ENCODE measurements at regions not wholly inside any gene's neighbourhood (a gene's known extent, or its start where the extent isn't known, plus 50 kb on each side); places are given as distances from the start of the nearest gene placed in this dataset.
"Not testable (repeated sequence)": the region's sequence is repeated elsewhere in the genome, so short reads cannot be mapped to it uniquely, and the experiment has no call there.

DNA sequence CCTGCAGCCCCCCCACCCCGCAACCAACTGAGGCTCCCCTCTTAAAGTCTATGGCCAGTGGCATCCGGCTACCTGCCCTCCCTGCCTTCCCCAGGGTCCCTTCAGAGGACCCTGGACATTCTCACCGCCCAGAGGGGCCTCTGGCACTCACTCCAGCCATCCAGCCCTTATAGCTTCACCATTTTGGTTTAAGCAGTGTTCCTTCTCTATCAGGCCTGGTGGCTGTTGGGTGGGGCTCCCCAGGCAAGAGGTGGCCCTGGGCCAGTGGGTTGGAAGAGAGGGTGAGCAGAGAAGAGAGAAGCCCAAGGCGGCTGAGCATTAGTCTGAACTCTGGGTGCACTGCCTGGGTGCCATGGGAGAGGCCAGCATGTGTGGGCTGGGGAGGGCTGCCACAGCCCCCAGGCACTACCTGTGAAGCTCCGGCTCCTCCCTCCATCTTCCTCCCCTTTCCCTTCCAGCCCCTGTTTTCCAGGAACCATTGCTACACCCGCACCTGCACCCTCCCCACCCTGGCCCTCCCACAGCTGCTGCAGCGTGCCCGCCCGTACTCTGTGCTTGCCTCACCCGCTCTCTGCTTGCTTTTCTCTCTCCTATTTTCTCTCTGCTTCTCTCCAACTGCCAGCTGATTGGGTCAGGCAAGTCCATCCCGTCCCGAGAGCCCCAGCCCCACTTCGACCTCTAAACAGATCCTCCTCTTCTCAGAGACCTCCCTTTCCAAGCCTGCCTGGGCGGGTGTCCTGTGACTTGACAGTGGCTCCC, 168.2 kb downstream of the TBC1D2B start:
- DNase-seq (ENCODE audit: low read depth): no peak

DNA sequence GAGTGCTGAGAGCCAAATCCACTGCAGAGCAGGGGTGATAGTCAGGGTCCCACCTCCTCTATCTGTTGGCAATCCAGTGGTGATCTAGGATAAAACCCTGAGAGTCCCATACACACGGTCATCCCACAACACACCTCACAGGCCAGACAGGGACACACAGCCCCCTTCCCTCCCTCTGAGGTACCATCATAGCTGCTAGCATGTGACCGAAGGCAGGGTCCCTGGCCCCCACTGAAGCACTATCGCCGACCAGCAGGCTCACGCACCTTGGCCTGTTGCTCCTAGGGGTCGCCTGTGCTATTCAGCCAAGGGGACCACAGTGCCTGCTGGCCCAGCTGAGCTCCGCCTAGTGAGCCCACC, 168.8 kb downstream of the TBC1D2B start:
- DNase-seq (ENCODE audit: low read depth): not testable (repeated sequence)

DNA sequence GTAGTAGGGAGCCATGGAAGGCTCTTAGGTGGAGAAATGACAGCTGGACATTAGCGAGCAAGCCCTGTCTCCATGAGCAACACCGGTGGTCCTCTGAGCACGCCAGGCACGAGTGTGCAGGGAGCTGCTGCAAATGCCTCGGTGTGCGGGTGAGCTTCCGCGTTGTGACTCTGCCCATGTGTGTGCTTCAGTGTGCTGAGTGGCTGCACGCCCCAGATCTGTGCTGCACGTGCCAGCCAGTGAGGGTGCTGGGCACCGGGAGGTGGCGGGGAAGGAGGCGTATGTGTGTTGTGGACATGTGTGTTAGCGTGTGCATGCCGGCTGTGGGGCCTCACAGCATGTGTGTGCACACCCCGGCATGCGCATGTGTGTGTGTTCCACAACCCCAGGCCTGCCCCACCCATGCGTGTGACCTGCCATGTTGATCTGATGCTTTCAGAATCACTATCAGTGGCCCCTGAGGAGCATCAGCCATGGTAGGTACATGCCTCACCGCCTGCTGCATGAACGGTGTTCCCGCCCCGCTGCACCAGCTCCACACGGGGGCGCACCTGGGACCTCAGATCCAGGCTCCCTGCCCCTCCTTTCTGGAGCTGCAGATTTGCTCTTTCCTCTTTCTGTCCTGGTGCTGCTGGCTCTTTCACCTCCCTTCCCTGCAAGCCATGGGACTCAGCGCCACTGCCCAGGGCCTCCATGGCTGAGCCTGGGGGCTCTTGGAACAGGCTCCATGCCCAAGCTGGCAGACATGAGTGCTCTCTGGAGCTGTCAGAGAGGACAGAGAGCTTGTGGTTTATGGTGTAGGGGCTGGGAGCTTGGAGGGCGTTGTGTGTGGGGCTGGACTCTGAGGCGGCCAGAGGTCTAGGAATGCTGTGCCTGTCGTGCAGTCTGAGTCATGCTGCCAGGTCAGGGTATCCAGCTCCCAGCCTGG, 169.4 kb downstream of the TBC1D2B start:
- peak; percentile 39 for DNase-seq (ENCODE audit: low read depth)

DNA sequence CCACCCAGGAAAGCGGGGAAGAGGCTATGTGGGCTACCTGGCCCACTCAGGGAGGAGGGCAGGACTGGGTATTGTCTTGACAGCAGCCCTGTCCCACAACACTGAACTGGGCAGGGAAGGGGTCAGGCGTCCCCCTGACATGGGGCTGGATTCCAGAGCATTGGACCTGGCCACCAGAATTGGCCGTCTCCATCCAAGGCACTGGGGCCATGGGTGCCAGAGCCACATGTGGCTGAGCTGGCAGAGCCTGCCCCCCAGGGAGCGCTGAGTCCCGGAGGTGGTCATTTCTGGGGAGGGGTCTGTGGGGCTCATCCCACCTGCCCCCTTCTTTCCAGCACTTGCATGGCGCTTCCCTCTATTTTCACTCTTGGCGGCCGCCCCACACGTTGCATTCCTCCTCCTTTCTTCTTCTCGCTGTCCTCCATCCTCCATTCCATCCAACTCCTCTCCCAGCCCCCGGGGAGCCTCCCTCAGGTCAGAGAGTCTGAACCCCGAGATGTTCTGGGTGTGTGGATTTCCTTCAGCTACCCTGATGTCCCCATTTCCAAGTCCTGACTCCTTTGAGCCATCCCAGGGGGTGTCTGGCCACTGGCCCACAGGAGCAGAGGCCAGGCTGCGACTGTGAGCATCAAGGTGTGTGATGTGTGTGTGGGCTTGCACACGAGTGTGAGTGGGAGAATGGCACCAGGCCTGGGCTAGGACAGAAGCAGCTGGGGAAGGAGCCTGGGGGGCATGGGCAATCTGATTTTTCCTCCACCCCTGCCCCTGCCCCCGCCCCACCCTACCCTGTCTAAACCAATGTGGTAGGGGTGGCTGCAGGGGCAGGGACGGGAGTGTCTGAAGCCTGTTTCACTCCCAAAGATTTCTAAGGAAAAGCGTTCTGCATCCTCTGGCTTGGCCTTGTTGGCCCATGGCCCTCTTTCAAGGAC, 171.2 kb downstream of the TBC1D2B start:
- not testable (repeated sequence) for DNase-seq (ENCODE audit: low read depth)

DNA sequence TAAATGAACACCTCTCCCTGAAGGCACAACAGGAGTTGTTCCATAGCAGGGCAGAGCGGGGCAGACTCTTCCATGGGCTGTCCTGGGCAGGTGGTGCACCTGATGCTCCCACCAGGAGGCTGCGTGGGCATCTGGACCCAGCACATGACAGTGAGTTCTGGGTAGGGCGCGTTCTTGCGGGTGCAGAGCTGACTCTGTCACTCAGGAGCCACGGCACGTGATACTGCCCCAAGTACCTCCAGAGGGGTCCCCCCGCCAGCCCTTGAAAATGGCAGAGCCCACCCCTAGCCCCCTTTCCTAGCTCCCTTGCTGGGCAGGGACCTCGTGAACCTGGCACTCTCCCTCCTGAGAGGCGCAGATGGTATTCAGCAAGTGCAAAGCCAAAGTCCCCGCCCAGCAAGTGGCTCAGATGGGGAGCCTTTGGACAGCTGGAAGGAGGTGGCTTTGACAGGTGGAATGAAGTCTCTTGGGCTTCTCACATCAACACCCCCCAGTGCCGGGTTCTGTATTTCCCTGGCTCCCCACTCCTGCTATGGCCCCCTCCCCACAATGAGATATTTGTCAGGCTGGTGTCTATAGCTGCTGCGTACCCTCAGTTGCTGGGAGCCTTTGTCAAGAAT, 172.1 kb downstream of the TBC1D2B start:
- DNase-seq (ENCODE audit: low read depth): no peak

DNA sequence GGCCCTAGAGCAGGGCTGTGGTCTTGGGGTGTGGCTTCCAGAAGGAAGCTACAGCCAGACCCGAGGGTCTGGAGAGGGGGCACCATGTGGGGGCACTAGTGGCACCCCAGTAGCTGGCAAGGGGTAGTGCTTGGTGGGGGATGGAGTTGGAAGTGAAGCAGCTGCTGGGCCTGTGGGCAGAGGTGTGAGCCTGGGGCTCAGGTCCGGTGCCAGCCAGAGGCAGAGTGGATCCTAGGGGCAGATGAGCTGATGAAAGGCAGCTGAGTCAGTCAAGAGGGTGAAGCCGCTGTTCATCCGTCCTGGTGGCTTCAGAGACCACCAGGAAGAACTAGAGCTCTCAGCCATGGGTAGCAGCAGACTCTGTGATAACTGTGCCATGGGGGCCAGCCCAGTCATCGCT, 172.6 kb downstream of the TBC1D2B start:
- DNase-seq (ENCODE audit: low read depth): no peak

DNA sequence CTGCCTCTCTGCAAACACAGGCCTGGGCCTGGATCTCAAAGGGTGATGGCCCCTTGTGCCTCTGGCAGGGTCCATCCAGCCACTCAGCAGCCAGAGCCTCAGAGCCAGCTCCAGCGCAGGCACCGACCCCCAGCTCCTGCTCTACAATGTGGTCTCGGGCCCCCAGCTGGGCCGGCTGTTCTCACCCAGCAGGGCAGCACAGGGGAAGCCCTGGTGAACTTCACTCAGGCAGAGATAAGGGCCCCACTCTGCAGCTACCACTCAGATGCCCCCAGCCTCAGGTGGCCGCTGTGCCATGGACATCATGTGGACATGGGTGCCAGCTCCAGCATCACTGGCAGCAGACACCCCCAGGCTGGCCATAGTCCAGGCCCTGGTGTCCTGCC, 173.1 kb downstream of the TBC1D2B start:
- DNase-seq (ENCODE audit: low read depth): no peak

DNA sequence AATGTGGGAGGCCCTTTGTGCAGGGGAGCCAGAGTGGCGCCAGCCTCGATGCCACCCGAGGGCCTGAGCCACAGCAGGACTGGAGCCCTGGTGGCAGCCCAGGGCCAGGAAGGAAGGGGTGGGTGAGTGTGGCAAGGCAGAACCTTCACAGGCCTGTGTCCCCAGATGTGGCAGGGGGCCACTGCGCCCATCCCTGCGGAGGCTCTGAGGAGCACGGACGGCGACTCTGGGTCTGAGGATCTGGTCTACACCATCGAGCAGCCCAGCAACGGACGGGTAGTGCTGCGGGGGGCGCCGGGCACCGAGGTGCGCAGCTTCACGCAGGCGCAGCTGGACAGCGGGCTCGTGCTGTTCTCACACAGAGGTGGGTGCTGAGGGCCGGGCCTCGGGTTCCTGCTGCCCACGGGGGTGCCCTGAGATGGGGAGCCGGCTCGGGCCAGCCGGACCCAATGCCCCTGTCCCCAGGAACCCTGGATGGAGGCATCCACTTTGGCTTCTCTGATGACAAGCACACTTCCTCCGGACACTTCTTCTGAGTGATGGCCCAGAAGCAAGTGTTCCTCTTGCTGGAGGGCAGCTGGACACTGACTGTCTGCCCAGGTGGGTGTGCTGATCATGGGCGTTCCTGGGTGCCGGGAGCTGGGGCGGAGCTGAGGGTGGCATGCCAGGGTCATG, 173.6 kb downstream of the TBC1D2B start:
- DNase-seq (ENCODE audit: low read depth): not testable (repeated sequence)

DNA sequence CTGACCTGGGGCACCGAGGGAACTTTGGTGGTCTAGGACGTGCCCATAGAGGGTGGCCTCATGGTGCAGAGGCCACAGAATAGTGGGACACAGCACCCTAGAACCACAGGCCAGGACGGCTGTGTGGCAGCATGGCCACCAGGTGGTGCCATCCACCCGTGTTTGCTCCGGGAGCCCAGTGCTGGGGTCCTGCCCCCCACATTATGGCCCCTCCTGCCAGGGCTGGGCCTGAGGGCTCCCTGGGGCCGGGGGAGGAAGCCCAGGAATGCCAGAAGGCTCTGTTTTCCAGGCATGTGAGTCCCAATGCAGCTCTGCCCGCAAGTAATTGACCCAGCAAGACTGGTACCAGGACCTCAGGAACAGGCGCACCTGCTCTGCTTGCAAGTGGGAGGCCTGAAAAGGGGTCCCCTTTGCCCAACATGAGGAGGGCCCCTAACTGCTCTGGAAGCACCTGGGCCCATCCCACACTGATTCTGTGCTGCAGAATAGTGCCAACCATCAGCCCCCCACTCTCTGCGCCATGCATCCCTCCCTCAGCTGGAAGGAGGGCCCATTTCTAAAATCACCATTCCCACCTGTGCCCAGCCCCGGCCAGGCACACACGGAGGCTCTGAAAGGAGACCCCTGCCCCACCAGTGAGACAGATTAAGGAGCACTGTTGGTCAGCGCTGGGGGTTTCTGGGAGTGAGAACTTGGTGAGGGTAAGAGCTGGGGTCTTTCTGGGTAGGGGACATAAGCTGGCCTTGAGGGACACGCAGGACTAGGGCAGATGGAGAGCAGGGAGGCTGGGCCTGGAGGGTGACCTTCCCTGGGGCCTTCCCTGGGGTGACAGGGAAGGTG, 174.4 kb downstream of the TBC1D2B start:
- DNase-seq (ENCODE audit: low read depth): not testable (repeated sequence)

DNA sequence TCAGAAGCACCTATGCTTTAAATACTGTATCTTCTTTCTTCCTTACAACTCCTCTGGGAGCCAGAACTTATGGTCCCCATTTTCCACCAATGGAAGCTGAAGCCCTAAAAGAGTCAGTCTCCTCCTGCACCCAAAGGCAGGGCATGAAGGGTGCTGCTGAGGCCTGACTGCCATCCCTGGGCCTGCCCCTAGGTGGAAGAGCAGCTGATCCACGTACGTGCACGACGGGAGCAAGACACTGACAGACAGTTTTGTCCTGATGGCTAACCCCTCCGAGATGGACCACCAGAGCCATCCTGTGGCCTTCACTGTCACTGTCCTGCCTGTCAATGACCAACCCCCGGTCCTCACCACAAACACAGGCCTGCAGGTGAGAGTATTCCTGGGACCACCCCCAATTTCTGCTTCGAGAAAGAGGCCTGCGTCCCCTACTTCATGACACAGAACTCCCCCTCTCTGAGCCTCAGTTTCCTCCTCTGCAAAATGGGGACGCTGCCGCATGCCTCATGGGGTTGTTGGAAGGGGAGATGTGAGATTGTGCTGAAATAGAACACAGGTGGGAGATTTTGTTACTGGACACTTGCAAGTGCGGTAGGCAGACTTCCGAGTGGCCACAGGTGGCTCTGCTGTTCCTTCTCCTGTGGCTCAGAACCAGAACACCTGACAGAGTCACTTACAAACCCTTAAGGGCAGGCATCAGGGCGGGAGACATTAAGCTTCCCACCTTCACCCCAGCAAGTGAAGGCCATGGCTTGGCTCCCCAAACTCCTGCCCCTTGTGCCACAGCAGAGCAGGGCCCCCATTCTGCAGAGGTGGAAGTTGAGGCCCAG, 175.4 kb downstream of the TBC1D2B start:
- DNase-seq (ENCODE audit: low read depth): no peak

DNA sequence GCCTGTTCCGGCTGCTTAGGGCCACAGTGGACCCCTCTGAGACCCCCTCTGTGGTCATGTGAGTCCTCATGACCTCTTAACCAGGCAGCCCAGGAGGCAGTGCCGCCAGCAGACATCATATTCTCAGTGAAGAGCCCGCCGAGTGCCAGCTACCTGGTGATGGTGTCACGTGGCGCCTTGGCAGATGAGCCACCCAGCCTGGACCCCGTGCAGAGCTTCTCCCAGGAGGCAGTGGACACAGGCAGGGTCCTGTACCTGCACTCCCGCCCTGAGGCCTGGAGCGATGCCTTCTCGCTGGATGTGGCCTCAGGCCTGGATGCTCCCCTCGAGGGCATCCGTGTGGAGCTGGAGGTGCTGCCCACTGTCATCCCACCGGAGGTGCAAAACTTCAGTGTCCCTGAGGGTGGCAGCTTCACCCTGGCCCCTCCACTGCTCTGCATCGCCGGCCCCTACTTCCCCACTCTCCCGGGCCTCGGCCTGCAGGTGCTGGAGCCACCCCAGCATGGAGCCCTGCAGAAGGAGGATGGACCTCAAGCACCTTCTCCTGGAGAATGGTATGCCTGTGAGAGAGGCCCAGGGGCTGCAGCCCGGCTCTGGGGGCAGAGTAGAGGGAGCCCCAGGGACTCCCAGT, 176.1 kb downstream of the TBC1D2B start:
- DNase-seq (ENCODE audit: low read depth): no peak

DNA sequence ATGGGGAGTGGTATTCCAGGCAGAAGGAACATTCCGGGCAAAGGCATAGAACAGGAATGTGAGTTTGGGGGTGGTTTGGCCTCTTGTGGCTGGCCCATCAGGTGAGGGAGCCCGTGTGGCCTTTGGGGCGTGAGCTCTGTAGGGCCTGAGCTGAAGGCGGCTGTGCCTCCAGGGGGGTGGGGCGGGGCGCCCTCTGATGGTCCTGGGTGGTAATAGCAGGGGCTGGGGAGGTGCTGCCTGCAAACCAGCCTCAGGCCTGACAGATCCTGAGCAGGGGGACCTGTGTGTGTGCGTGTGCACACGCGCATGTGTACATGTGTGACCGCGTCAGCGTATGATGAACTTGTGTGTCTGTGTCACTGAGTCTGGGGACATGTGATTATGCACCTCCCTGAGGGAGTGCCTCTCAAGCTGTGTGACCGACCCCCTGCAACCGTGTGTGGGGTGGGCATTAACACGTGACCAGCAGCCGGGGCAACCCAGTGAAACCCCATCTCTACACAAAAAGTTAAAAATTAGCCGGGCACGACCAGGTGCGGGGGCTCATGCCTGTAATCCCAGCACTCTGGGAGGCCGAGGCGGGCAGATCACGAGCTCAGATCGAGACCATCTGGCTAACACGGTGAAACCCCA, 177.1 kb downstream of the TBC1D2B start:
- DNase-seq (ENCODE audit: low read depth): peak; percentile 37

DNA sequence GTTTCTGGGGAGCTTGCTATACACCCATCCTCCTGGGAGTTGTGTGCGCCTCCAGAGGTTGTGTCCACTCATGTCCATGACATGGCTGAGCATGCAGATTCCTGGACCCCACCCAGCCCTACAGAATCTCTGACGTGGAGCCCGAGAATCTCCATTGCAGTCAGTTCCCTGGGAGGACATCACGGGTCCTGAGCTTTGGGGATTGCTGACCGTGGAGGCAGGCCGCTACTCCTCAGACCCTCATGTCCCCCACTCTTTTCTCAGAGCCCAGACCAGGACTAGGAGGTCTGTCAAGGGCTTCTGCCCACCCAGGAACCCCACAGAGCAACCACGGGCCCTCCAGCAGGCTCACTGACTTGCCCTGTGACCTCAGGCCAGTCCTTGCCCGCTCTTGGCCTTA, 177.7 kb downstream of the TBC1D2B start:
- DNase-seq (ENCODE audit: low read depth): not testable (repeated sequence)

DNA sequence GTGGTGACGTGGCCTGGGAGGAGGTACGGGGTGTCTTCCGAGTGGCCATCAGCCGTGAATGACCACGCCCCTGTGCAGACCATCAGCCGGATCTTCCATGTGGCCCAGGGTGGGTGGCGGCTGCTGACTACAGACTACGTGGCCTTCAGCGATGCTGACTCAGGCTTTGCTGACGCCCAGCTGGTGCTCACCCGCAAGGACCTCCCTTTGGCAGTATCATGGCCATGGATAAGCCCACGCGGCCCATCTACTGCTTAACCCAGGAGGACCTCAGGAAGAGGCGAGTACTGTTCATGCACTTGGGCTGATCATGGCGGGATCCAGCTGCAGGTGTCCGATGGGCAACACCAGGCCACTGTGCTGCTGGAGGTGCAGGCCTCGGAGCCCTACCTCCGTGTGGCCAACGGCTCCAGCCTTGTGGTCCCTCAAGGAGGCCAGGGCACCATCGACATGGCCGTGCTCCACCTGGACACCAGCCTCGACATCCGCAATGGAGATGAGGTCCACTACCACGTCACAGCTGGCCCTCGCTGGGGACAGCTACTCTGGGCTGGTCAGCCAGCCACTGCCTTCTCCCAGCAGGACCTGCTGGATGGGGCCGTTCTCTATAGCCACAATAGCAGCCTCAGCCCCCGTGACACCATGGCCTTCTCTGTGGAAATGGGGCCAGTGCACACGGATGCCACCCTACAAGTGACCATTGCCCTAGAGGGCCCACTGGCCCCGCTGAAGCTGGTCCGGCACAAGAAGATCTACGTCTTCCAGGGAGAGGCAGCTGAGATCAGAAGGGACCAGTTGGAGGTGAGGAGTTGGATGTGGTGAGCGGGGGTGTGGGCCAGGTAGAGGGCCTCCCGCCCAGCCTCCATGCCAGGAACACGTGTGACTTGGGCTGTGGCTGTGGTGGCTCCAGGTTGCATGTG, 178.4 kb downstream of the TBC1D2B start:
- no peak for DNase-seq (ENCODE audit: low read depth)

DNA sequence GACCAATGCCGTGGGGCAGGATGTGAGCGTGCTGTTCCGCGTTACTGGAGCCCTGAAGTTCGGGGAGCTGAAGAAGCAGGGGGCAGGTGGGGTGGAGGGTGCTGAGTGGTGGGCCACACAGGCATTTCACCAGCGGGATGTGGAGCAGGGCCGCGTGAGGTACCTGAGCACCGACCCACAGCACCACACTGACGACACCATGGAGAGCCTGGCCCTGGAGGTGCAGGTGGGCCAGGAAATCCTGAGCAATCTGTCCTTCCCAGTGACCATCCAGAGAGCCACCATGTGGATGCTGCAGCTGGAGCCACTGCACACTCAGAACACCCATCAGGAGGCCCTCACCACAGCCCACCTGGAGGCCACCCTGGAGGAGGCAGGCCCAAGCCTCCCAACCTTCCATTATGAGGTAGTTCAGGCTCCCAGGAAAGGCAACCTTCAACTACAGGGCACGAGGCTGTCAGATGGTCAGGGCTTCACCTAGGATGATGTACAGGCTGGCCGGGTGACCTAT, 179.6 kb downstream of the TBC1D2B start:
- DNase-seq (ENCODE audit: low read depth): no peak

DNA sequence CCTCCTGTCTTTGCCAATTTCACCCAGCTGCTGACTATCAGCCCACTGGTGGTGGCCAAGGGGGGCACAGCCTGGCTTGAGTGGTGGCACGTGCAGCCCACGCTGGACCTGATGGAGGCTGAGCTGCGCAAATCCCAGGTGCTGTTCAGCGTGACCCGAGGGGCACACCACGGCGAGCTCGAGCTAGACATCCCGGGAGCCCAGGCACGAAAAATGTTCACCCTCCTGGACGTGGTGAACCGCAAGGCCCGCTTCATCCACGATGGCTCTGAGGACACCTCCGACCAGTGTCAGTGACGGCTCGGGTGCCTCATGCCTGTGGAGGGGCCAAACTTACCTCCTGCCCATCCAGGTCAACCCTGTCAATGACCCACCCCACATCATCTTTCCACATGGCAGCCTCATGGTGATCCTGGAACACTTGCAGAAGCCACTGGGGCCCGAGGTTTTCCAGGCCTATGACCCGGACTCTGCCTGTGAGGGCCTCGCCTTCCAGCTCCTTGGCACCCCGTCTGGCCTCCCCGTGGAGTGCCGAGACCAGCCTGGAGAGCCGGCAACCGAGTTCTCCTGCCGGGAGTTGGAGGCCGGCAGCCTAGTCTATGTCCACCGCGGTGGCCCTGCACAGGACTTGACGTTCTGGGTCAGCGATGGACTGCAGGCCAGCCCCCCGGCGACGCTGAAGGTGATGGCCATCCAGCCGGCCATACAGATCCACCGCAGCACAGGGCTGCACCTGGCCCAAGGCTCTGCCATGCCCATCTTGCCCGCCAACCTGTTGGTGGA, 180.2 kb downstream of the TBC1D2B start:
- DNase-seq (ENCODE audit: low read depth): not testable (repeated sequence)
